ENCODE measurements at regions not wholly inside any gene's neighbourhood (a gene's known extent, or its start where the extent isn't known, plus 50 kb on each side); places are given as distances from the start of the nearest gene placed in this dataset.
"Not testable (repeated sequence)": the region's sequence is repeated elsewhere in the genome, so short reads cannot be mapped to it uniquely, and the experiment has no call there.

- no peak for ATAC-seq
- Histone ChIP-seq H3K27ac (no peak overlapping the region), H3K9me3 (peaks cover 0 to 29% (median 0%) of the 10 kb centered on the region in 11 donors), H3K36me3 (no peaks in the 10 kb centered on the region), H3K4me1 (no peaks in the 10 kb centered on the region), H3K27me3 (no peaks in the 10 kb centered on the region), H3K4me3 (no peak overlapping the region)
- TF ChIP-seq CTCF (IDR thresholded peaks at IDR 0.05): no peak
- DNase-seq: no peak
- intact Hi-C loops (cut with DNase I): no loop called here
- 71 to 78% methylated on average over 2 of the region's 2 CpGs for WGBS, 2 donors
Measured at GRCh38 chr5:25515525-25515924, 870.7 kb upstream of the CDH10 start.

GRCh38 chr5:25510692-25511091, 865.9 kb upstream of the CDH10 start:
- H3K4me1 ChIP-seq; H3K27ac ChIP-seq; H3K27me3 ChIP-seq; ATAC-seq; H3K36me3 ChIP-seq; intact Hi-C loops (cut with DNase I); H3K4me3 ChIP-seq; DNase-seq: not testable (repeated sequence)
- peaks cover 0 to 28% (median 0%) of the 10 kb centered on the region in 11 donors for H3K9me3 ChIP-seq
- WGBS, 2 donors: 87 to 94% methylated on average over 2 of the region's 2 CpGs

DNA sequence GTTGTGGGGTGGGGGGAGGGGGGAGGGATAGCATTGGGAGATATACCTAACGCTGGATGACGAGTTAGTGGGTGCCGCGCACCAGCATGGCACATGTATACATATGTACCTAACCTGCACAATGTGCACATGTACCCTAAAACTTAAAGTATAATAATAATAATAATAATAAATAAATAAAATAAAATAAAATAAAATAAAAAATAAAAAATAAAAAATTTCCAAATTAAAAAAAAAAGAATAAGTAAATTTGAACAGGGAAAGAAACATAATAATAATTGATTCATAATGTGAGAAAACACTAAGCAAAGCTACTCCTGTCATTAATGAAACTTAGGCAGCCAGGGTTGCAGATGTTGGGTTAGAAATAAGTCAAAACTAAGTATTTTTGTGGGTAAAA, 863.2 kb upstream of the CDH10 start:
- H3K36me3 ChIP-seq; H3K4me3 ChIP-seq; H3K4me1 ChIP-seq; ATAC-seq; H3K27me3 ChIP-seq; H3K27ac ChIP-seq; intact Hi-C loops (cut with DNase I); DNase-seq: not testable (repeated sequence)
- 89 to 94% methylated on average over 4 of the region's 4 CpGs for WGBS, 2 donors
- H3K9me3 ChIP-seq: peaks cover 0 to 15% (median 0%) of the 10 kb centered on the region in 11 donors

DNA sequence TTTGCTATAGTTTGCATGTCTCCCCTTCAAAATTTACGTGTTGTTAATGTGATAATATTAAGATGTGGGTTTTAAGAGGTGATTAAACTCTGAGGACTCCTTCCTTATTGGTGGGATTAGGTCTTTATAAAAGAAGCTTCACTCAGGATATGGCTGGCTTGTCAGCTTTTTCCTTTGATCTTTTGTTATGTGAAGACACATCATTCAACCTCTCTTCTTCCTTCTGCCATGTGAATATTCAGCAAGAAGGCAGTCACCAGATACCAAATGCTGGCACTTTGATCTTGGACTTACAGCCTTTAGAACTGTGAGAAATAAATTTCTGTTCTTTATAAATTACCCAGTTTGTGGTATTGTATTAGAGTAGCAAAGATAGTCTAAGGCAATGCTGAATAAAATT, 855.9 kb upstream of the CDH10 start:
- intact Hi-C loops (cut with DNase I): no loop called here
- peaks cover 0 to 2% (median 0%) of the 10 kb centered on the region in 11 donors for H3K9me3 ChIP-seq
- no peaks in the 10 kb centered on the region for H3K4me1 ChIP-seq
- H3K27ac ChIP-seq: no peak overlapping the region
- H3K4me3 ChIP-seq: no peak overlapping the region
- H3K36me3 ChIP-seq: no peaks in the 10 kb centered on the region
- H3K27me3 ChIP-seq: no peaks in the 10 kb centered on the region
- TF ChIP-seq CTCF (IDR thresholded peaks at IDR 0.05): no peak
- 42 to 47% methylated on average over 1 of the region's 1 CpG for WGBS, 2 donors
- ATAC-seq: no peak
- DNase-seq: no peak

DNA sequence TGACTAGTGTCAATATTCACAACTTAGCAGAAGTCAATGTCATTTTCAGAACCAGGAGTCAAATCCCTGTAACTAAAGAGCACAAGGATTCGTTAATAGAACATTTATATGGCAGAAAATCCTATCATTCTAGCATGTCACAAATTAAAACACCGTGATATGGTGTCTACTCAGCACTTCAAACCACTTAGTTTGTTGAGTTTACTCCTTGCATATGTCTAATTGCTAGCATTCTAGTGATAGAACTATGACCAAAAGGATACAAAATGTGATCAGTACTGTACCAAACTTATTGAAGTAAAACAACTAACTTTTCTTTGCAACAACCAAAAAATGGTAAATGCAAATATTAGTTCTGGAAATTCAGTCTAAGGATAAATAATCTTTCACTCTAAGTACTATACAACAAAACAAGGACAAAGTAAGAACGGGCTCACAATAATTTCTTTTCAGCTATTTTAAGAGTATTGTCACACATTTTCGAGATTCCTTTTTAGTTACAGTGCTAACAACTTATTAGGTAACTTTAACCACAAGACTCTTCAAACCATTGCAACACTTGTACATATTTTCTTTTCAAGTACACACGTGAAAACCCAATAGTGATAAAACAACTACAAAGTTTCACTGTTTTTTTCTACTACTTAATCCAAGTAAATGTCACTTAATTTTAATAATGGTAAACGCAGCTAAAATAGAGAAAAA, 845.2 kb upstream of the CDH10 start:
- ATAC-seq: no peak
- TF ChIP-seq CTCF (IDR thresholded peaks at IDR 0.05): no peak
- Histone ChIP-seq H3K4me3 (no peak overlapping the region), H3K27ac (no peak overlapping the region), H3K36me3 (no peaks in the 10 kb centered on the region), H3K27me3 (no peaks in the 10 kb centered on the region), H3K9me3 (peaks cover 0 to 17% (median 2%) of the 10 kb centered on the region in 11 donors), H3K4me1 (no peaks in the 10 kb centered on the region)
- 69 to 72% methylated on average over 6 of the region's 6 CpGs for WGBS, 2 donors
- intact Hi-C loops (cut with DNase I): no loop called here
- DNase-seq: no peak

All from heart right ventricle (tissue), 16 donors.